Transverse colon (tissue), 4 donors: ENCODE measurements at regions not wholly inside any gene's neighbourhood (a gene's known extent, or its start where the extent isn't known, plus 50 kb on each side); places are given as distances from the start of the nearest gene placed in this dataset.

Experiments used
- EP300 ChIP-seq: sonication (generic); formaldehyde crosslinking; IDR thresholded peaks from one replicate; pipeline ENCODE4 v1.6.1; 2017; ENCODE audit warnings: antibody characterized with exemption, low read depth
- POLR2A ChIP-seq: fragments of 450-650 bp; IDR thresholded peaks from one replicate; pipeline ENCODE4 v1.6.1; 2016; ENCODE audit warnings: antibody characterized with exemption, mild to moderate bottlenecking, moderate library complexity
- POLR2AphosphoS5 ChIP-seq, 3 donors: sonication (generic); formaldehyde crosslinking; IDR thresholded peaks; one replicate each; pipeline ENCODE4 v1.6.1; 2016; ENCODE audit warnings: antibody characterized with exemption in 3 of 3
- TF ChIP-seq, protein P1 (sequence below), 5 experiments: fragments of 200-600 bp in 3 of 5; fragments of 450-650 bp in 2 of 5; sonication (generic) in 3 of 5; IDR thresholded peaks; 1 replicate in 2 of 5; 2 replicates in 3 of 5; pipeline ENCODE4 v1.5.1; 2016 to 2017; ENCODE audit warnings: antibody characterized with exemption in 5 of 5, inconsistent platforms in 3 of 5, mild to moderate bottlenecking in 2 of 5, moderate library complexity in 1 of 5

DNA sequence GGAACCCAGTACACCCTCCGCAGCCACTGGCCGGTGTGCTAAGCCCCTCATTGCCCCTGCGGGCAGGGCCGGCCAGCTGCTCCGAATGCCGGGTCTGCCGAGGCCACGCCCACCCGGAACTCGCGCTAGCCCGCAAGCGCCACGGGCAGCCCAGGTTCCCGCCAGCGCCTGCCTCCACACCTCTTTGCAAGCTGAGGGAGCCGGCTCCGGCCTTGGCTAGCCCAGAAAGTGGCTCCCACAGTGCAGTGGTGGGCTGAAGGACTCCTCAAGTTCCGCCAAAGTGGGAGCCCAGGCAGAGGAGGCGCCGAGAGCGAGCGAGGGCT, 81.4 kb upstream of the BCHE start:
- TF ChIP-seq POLR2A, result no peak
- TF ChIP-seq, protein P1, sequence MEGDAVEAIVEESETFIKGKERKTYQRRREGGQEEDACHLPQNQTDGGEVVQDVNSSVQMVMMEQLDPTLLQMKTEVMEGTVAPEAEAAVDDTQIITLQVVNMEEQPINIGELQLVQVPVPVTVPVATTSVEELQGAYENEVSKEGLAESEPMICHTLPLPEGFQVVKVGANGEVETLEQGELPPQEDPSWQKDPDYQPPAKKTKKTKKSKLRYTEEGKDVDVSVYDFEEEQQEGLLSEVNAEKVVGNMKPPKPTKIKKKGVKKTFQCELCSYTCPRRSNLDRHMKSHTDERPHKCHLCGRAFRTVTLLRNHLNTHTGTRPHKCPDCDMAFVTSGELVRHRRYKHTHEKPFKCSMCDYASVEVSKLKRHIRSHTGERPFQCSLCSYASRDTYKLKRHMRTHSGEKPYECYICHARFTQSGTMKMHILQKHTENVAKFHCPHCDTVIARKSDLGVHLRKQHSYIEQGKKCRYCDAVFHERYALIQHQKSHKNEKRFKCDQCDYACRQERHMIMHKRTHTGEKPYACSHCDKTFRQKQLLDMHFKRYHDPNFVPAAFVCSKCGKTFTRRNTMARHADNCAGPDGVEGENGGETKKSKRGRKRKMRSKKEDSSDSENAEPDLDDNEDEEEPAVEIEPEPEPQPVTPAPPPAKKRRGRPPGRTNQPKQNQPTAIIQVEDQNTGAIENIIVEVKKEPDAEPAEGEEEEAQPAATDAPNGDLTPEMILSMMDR (IDR thresholded peaks at IDR 0.05), result no peak
- TF ChIP-seq POLR2AphosphoS5 (IDR thresholded peaks at IDR 0.05), result no peak
- no peak for TF ChIP-seq EP300
